ENCODE measurements at regions not wholly inside any gene's neighbourhood (a gene's known extent, or its start where the extent isn't known, plus 50 kb on each side); places are given as distances from the start of the nearest gene placed in this dataset.

DNA sequence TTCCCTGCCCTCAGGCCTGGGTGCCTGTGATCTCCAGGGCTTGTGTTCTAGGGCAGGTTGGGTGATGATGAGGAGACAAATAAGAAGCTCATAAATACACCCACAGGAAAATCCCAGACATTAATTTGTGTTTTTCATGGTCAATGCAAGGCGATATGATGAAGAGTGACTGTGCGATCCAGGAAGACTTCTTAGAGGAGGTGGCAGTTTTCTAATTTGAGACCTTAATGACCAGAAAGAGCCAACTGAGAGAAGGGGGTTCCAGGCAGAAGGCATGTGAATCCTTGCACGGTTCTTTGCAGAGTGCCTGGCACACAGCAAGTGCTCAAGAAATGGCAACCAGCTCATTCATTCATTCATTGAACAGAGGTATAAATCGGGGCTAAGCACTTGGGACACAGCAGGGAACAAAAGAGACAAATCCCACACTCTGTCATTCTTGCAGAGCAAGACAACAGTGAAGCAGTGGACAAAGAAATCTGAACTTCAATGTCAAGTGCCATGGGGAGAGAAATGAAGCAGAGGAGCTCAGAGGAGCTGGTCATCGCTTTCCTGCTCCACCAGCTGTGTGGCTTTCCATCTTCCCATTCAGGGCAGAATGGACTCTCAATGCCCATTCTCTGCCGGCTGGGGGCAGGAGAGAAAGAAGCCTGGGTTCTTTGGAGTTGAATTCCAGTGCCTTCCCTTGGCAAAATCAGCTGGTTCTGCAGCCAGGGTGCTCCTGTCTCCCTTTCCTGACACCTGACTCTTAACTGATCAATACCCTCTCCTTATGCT, 128.3 kb downstream of the AACS start:
- no peak for DNase-seq (ENCODE audit: low spot score)

DNA sequence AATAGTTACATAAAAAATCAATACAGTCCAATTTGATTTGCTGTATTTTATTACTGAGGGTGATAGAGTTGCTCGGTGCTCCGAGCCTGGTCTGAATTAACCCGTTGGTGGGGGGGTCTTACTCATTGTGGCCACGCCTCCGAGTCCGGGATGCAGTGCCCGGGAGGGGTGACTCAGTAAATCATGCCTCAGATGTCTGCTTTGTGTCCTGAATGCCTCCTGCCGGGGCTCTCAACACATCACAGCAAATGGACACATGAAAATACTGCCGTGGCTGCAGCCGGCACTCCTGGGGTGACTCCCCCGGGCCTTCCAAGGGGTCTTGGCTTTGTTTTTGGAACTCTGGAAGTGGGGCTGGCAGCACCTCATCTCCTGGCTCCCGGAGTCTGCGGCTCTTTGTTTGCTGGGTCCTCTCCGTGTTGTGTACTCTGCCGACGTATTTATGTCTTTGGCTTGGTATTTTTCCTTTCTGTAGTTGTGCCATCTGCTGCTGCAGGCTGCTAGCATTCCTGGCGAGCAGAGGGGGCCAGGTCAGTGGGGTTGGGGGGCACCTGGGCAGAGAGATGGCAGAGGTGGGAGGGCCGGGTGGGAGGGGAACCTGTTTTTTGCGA, 129.0 kb downstream of the AACS start:
- peak; percentile 86 for DNase-seq (ENCODE audit: low spot score)

DNA sequence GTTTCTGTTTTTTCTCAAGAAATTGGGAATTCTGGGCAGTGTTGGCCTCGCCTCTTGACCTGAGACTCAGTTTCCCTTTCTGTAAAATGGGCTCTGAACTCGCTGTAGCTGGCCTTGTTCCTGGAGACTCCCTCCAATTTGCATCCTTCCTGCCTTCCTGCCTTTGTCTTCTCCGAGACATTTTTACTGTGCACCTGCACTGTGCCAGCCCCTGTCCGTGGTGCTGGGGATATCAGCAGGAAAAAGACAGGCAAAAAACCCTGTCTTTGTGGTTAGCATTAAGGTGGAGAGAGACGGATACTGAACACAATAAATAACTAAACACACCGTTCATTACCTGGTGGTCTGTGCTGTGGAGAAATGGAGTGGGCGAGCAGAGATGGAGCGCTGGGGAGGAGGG, 129.8 kb downstream of the AACS start:
- no peak for DNase-seq (ENCODE audit: low spot score)

- DNase-seq (ENCODE audit: low spot score) = no peak
Observed at GRCh38 chr12:125197326-125197725, 132.1 kb downstream of the AACS start.

GRCh38 chr12:125198652-125199051, 133.4 kb downstream of the AACS start:
- DNase-seq (ENCODE audit: low spot score) = no peak

GRCh38 chr12:125201090-125201489, 135.9 kb downstream of the AACS start:
- DNase-seq (ENCODE audit: low spot score) = no peak

DNA sequence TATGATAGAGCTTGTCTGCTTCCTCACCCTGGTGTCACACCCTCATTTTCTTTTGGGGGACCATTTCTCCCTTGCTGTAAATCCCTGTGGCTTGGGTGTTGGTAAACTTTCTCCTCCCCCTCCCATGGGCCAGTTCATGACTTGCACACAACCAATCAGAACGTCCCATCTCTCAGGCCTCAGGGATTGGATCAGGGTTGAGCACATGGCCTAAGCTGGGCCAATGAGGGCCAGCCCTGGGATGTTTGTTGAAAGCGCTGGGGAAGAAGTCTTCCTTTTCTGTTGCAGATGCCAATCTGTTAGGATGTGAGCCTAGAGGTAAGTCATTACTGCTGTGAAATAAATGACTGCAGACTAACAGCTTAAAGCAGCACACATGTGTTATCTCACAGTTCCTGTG, 136.7 kb downstream of the AACS start:
- DNase-seq (ENCODE audit: low spot score) = no peak

- no peak for DNase-seq (ENCODE audit: low spot score)
Observed at GRCh38 chr12:125202421-125202820, 137.2 kb downstream of the AACS start.

- DNase-seq (ENCODE audit: low spot score) = peak; percentile 54
Observed at GRCh38 chr12:125203145-125203765, 138.0 kb downstream of the AACS start.

DNA sequence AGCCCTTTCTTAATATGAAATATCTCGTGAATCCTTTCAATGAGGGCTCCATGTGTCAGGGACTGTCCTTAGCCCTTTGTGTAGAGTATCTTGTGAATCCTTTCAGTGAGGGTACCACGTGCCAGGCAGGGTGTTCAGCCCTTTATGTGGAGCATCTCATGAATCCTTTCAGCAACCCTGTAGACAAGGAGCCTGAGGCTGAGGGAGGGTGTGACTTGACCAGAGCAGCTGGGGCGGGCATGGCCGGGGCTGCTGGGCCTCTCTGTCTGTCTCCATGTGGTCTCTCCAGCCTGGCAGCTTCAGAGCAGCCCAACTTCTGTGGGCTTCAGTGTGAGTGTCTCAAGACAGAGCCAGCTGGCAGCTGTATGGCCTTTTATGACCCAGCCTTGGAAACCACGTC, 140.2 kb downstream of the AACS start:
- no peak for DNase-seq (ENCODE audit: low spot score)

- no peak for DNase-seq (ENCODE audit: low spot score)
Observed at GRCh38 chr12:125206711-125207110, 141.5 kb downstream of the AACS start.

GRCh38 chr12:125208334-125208733, 143.1 kb downstream of the AACS start:
- DNase-seq (ENCODE audit: low spot score) = no peak

- no peak for DNase-seq (ENCODE audit: low spot score)
Observed at GRCh38 chr12:125208942-125209341, 143.7 kb downstream of the AACS start.

- no peak for DNase-seq (ENCODE audit: low spot score)
Observed at GRCh38 chr12:125210104-125210755, 145.0 kb downstream of the AACS start.

DNA sequence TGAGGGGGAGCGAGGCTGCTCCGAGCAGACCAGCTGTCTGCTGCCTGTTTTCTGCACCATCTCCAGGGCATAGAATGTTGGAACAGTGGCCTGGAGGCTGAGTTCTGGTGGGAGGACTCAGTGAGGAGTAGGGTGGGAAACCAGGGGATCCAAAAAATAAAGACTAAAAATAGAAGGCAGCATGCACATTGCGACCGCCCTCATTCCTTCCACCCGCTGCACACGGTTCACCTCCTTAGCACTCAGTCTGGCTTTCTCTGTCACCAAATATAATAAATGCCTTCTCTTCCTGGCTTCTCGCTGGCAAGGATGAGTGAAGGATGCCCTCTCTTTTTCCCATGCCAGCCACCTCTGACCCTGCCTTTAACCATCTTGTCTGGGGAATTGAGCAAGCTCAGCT, 146.2 kb downstream of the AACS start:
- no peak for DNase-seq (ENCODE audit: low spot score)

DNA sequence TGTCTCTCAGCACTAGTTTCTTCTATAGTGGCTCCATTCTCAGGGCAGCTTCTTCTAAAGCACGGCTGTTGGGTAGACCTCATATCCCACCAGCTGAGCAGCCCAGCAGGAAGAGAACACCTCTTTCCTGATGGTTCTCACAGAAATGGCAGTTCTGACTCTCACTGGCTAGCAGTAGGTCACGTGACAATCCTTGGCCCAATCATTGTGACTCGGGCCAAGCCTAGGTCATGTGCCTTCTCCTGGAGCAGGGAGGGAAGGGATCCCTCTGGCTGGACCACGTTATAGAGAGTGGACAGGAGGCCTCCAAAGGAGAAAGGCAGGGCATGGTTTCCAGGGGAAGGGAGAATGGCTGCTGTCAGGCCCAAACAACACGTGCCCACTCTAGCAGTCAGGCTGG, 149.1 kb downstream of the AACS start:
- no peak for DNase-seq (ENCODE audit: low spot score)

- no peak for DNase-seq (ENCODE audit: low spot score)
Observed at GRCh38 chr12:125216756-125217155, 151.5 kb downstream of the AACS start.

DNA sequence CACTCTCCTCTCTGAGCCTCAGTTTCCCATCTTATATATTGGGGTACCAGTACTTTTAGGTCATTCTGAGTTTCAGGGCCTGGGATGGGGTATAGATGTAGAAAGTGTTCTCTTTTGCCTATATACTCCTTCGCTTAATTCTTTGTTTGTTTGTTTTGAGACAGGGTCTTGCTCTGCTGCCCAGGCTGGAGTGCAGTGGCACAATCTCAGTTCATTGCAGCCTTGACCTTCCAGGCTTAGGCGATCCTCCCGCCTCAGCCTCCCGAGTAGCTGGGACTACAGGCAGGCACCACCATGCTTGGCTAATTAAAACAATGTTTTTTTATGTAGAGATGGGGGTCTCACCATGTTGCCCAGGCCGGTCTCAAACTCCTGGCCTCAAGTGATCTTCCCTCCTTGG, 152.1 kb downstream of the AACS start:
- no peak for DNase-seq (ENCODE audit: low spot score)

DNA sequence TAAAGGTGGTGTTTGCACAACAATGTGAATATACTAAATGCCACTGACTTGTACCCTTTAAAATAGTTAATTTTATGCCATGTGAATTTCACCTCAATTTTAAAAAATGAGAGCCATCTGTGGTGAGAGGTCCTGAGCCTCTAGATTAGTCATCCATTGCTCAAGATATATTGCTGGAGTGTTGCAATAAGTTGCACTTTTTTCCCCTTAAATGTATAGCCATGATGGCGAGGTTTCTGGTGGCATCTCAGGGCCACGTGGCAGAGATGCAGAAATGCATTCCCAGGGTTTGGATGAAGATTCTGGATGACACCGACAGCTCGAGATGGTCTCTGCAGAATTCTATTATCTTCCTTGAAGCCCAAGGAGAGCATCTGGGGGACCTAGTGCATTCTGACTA, 153.7 kb downstream of the AACS start:
- DNase-seq (ENCODE audit: low spot score) = no peak

DNA sequence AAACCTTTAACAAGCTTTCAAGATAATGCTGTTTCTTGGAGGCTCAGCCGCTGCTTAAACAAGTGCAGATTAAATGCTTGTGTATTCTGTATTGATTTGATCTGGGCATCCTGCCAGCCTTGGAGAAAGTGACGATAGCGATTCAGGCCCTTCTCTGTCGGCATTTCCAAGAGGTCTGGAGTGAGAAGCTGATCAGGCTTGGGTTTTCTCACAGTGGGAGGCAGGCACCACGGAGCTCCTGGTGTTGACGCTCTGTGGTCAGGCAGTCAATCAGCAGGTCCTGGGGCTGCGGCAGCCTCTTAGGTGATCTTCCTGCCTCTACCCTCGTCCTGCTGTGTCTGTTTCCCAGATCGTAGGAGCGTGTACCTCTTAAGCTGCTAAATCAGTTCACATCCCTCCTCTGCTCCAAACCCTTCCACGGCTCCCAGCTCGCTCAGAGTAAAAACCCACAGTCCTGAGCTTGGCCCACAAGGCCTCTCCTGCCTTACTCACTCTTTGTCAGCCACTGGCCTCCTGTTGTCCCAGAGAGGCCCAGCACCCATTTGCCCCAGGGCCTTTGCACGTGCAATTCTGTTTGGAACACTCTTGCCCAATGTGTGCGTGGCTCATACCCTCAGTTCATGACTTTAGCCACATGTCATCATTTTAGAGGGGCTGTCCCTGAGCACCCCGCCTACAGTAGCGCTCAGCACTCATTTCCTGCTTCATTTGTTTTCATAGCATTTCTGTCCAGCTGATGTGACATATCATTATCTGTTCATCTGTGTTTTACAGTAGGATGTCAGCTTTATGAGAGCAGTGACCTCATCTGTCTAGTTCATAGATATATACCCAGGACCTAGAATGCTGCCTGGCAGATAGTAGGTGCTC, 155.4 kb downstream of the AACS start:
- no peak for DNase-seq (ENCODE audit: low spot score)

GRCh38 chr12:125221602-125222001, 156.4 kb downstream of the AACS start:
- no peak for DNase-seq (ENCODE audit: low spot score)

DNA sequence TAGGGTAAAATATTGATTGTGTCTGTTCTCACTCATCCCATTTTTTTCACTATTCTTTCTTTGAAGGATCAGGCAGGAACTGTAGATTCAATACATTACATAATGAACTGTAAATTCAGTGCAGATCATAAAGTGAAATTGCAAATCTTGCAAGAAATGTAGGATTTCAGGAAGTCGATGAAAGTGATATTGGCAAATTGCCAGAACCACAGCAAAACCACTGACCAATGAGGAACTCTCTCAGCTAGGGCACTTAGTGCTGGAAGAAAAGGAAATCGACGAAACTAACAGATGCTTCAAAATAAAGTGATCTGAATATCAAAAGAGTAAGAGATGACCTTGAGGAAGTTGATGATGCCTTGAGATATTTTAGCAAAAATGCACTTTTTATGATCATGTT, 157.6 kb downstream of the AACS start:
- no peak for DNase-seq (ENCODE audit: low spot score)
